ENCODE measurements at regions not wholly inside any gene's neighbourhood (a gene's known extent, or its start where the extent isn't known, plus 50 kb on each side); places are given as distances from the start of the nearest gene placed in this dataset.

DNA sequence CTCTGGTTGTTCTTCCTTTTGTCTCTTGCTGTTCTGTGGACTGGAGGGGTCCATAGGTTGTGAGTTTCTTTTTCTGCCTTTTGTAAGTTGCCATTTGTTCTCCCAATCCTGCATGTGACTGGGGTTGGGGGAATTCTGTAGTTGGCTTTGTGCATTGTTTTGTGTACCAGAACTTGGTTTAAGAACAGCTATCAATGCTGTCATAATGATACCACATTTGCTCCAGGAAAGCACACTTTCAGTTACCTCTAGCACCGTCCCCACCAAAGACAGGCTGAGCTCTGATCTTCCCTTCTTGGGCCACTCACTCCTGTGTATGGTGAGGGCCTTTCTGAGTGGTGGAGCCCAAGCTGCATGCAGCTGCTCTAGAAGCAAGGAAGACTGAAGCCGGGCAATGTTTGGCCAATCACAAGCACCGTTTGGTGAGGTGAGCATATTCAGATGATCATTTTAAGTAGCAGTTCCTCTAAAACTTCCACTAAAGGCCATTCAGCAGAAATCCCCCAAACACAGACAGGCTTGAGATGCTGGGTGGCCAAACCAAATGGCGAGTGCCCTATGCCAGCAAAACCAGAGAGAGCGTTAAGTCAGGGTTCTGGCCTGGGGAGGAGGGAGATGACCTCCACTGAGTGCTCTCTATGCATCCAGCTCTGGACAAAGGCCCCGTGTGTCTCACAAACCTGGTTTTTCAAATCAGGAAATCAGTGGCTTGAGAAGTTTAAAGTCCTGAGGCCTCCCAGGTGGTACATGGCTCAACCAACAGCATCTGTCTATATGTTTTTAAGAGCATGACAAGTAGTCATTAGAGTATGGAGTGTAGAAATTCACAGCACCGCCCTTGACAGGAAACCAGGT lies 120.7 kb upstream of the SPATA13 start:
- H3K9me3 ChIP-seq = no peaks in the 10 kb centered on the region
- H3K27me3 ChIP-seq = no peaks in the 10 kb centered on the region
- no peak for DNase-seq
- peak overlapping the region in 1 of 5 donors; percentile 38 for H3K27ac ChIP-seq
- peaks cover 17 to 30% (median 27%) of the 10 kb centered on the region in 4 donors for H3K4me1 ChIP-seq
- TF ChIP-seq POLR2AphosphoS5 (IDR thresholded peaks at IDR 0.05) = no peak
- TF ChIP-seq, protein P1, sequence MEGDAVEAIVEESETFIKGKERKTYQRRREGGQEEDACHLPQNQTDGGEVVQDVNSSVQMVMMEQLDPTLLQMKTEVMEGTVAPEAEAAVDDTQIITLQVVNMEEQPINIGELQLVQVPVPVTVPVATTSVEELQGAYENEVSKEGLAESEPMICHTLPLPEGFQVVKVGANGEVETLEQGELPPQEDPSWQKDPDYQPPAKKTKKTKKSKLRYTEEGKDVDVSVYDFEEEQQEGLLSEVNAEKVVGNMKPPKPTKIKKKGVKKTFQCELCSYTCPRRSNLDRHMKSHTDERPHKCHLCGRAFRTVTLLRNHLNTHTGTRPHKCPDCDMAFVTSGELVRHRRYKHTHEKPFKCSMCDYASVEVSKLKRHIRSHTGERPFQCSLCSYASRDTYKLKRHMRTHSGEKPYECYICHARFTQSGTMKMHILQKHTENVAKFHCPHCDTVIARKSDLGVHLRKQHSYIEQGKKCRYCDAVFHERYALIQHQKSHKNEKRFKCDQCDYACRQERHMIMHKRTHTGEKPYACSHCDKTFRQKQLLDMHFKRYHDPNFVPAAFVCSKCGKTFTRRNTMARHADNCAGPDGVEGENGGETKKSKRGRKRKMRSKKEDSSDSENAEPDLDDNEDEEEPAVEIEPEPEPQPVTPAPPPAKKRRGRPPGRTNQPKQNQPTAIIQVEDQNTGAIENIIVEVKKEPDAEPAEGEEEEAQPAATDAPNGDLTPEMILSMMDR (IDR thresholded peaks at IDR 0.05) = no peak
- no peak for TF ChIP-seq POLR2A (IDR thresholded peaks at IDR 0.05)
- no peak for TF ChIP-seq EP300 (IDR thresholded peaks at IDR 0.05)
- 78 to 88% (median 83%) methylated on average over 7 of the region's 7 CpGs for WGBS, 5 donors
- H3K4me3 ChIP-seq = no peak overlapping the region
- no peaks in the 10 kb centered on the region for H3K36me3 ChIP-seq
- intact Hi-C loops (cut with DNase I; ENCODE audit: low total_unique reads) = no loop called here

DNA sequence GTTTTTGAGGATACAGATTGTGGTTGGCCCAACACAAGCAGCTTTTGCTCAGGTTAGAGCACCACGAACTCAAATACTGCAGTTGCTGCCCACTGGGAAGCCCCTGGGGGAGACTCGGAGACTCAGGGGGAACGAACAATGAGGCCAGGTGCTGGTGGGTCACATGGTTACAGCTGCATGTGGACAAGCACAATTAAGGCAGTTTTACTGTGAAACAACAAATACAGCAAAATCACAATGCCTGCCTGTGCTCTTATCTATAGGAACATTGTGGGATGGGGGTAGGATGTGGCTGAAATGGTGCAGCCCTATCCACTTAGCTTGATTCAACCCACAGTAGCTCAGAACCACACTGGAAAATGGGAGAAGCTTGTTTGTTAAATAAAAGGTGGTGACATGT lies 119.7 kb upstream of the SPATA13 start:
- Histone ChIP-seq H3K27ac (no peak overlapping the region), H3K9me3 (no peaks in the 10 kb centered on the region), H3K4me3 (no peak overlapping the region), H3K4me1 (peaks cover 8 to 20% (median 18%) of the 10 kb centered on the region in 4 donors), H3K27me3 (no peaks in the 10 kb centered on the region), H3K36me3 (no peaks in the 10 kb centered on the region)
- TF ChIP-seq POLR2A (IDR thresholded peaks at IDR 0.05) = no peak
- intact Hi-C loops (cut with DNase I; ENCODE audit: low total_unique reads) = no loop called here
- 62 to 74% (median 65%) methylated on average over 3 of the region's 3 CpGs for WGBS, 5 donors
- no peak for DNase-seq

DNA sequence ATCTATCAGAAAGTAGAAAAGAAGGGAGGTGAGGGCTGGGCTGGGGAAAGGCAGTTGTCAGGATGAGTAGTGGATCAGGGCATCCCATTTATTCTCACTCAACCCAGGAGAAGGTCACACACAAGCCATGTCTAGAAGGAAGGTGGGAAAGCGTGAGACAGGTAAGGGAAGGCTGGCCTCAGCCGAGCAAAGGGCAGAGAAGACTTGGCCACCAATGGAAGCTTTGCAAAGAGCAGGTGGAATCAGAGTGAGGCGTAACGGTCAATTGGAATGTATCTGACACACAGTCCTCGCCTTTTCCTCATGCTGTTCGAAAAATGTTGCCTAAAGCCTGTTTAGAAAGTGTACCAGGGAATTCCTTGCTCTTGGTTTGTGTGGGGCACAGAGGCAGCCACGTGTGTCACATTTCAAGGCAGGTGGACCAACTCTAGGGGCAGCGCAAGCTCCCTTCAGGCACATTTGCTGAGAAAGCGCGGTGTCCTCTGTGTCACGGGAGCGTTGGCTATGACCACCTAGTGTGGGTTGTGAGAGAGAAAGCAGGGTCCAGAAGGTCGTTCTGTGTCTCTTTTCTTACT lies 118.8 kb upstream of the SPATA13 start:
- intact Hi-C loops (cut with DNase I; ENCODE audit: low total_unique reads) = no loop called here
- WGBS, 5 donors = 57 to 88% (median 65%) methylated on average over 13 of the region's 13 CpGs
- Histone ChIP-seq H3K27me3 (no peaks in the 10 kb centered on the region), H3K4me3 (no peak overlapping the region), H3K27ac (no peak overlapping the region), H3K4me1 (peaks cover 6 to 18% (median 13%) of the 10 kb centered on the region in 4 donors), H3K36me3 (no peaks in the 10 kb centered on the region), H3K9me3 (peaks cover 0 to 7% (median 4%) of the 10 kb centered on the region in 4 donors)
- DNase-seq = no peak
- TF ChIP-seq, protein P1 (IDR thresholded peaks at IDR 0.05) = no peak

DNA sequence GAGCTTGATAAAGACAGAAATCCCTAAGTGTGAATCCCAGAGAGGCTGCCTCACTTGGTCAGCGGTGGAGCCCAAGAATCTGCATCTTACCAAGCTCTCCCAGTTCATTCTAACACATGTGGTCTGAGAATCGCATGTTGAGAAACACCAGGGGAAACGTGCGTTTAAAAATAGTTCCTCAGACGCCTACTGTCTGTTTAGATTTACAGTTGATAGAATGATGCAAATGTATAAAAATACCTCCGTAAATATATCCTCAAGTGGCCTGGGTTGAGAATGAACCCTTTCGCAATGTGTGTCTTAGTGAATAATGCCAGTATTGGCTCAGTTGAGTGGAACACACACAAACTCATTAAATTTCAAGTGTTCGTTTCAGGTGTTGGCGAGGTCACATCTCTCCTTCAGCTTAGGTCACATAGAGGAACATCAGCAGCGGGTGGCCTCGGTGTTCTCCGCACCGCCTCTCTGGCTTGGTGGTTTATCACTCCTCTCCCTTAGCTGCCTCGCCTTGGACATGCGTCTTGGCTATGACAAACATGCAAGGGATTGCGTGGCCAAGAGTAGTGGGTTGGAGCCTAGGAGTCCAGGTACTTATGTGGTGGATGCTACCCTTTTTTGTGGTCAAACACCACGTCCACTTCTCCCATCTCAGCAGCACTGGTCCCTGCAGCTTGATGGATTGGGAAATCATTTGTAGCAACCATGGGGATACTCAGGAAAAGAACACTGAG lies 117.6 kb upstream of the SPATA13 start:
- peaks cover 0 to 16% (median 9%) of the 10 kb centered on the region in 4 donors for H3K9me3 ChIP-seq
- peak overlapping the region in 1 of 5 donors; percentile 24 for H3K27ac ChIP-seq
- DNase-seq = no peak
- H3K27me3 ChIP-seq = no peaks in the 10 kb centered on the region
- no peaks in the 10 kb centered on the region for H3K36me3 ChIP-seq
- intact Hi-C loops (cut with DNase I; ENCODE audit: low total_unique reads) = no loop called here
- H3K4me1 ChIP-seq = peaks cover 6 to 18% (median 13%) of the 10 kb centered on the region in 4 donors
- TF ChIP-seq EP300 (IDR thresholded peaks at IDR 0.05) = no peak
- 65 to 77% (median 71%) methylated on average over 17 of the region's 17 CpGs for WGBS, 5 donors
- no peak overlapping the region for H3K4me3 ChIP-seq

DNA sequence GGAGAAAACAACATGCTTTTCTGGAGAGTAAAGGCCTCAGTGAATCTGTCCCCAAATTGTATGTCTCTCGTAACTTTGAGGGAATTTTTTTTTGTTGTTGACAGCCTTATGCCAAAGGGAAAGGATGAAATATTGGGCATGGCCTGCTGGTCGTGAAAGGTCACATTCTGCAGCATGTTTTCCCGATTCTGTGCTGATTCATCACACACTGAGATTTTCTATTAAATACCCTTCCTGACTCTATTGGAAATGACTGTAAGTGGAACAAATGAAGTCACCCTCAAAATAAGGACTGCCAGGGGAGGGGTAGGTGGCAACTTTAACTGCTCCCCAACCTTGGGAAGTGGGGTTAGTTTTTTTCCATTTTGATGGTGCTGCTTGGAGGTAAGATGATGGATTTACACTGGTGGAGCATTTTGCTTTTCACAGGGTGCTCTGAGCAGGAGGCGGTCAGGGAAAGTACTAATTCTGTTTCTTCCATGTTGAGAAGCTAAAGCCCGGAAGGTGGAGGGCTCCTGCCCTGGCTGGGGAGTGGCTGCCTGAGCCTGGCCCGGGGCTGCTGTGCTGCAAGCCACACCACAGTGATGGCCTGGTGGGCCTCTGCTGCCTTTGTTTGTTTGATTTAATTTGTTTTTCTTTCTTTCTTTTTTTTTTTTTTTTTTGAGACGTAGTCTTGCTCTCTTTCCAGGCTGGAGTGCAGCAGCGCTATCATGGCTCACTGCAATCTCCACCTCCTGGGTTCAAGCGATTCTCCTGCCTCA lies 116.8 kb upstream of the SPATA13 start:
- intact Hi-C loops (cut with DNase I; ENCODE audit: low total_unique reads) = no loop called here
- no peak for DNase-seq
- Histone ChIP-seq H3K4me1 (peaks cover 5 to 10% (median 6%) of the 10 kb centered on the region in 4 donors), H3K27me3 (no peaks in the 10 kb centered on the region), H3K27ac (peak overlapping the region in 1 of 5 donors; percentile 6), H3K9me3 (peaks cover 0 to 16% (median 9%) of the 10 kb centered on the region in 4 donors), H3K36me3 (no peaks in the 10 kb centered on the region), H3K4me3 (no peak overlapping the region)
- WGBS, 5 donors = 70 to 86% (median 80%) methylated on average over 9 of the region's 9 CpGs
- no peak for TF ChIP-seq POLR2AphosphoS5 (IDR thresholded peaks at IDR 0.05)
- TF ChIP-seq EP300 (IDR thresholded peaks at IDR 0.05) = no peak
- TF ChIP-seq, protein P1 (IDR thresholded peaks at IDR 0.05) = no peak
- TF ChIP-seq POLR2A (IDR thresholded peaks at IDR 0.05) = no peak

Data from stomach (tissue), 8 donors.